Hepatocyte (in vitro differentiated cells): ENCODE measurements at regions not wholly inside any gene's neighbourhood (a gene's known extent, or its start where the extent isn't known, plus 50 kb on each side); places are given as distances from the start of the nearest gene placed in this dataset.

ENCODE experiments used
- CTCF ChIP-seq: fragments of 200-600 bp; sonication (generic); IDR thresholded peaks from 2 replicates; pipeline ENCODE4 v1.5.1; 2016; ENCODE audit warnings: antibody characterized with exemption, mild to moderate bottlenecking; ENCODE audit not compliant: poor library complexity
- EZH2 ChIP-seq: fragments of 200-600 bp; sonication (generic); IDR thresholded peaks from 2 replicates; pipeline ENCODE4 v1.6.1; 2016; ENCODE audit warnings: antibody characterized with exemption, mild to moderate bottlenecking, borderline replicate concordance
- EZH2phosphoT487 ChIP-seq: fragments of 200-600 bp; sonication (generic); IDR thresholded peaks from one replicate; pipeline ENCODE4 v1.6.1; 2018; ENCODE audit warnings: antibody characterized with exemption, mild to moderate bottlenecking, low read depth, moderate library complexity; ENCODE audit not compliant: unreplicated experiment, severe bottlenecking

GRCh38 chrX:45912316-45912715, 632.9 kb downstream of the ZNF674 start:
- TF ChIP-seq CTCF = no peak
- TF ChIP-seq EZH2phosphoT487 = no peak
- TF ChIP-seq EZH2 = no peak
